Inferior parietal cortex (tissue), 1 donor: ENCODE measurements at regions not wholly inside any gene's neighbourhood (a gene's known extent, or its start where the extent isn't known, plus 50 kb on each side); places are given as distances from the start of the nearest gene placed in this dataset.

Experiments used
- DNase-seq: peaks from one replicate; pipeline ENCODE4 v3.0.0-alpha.2; 2016; ENCODE audit errors: extremely low spot score

DNA sequence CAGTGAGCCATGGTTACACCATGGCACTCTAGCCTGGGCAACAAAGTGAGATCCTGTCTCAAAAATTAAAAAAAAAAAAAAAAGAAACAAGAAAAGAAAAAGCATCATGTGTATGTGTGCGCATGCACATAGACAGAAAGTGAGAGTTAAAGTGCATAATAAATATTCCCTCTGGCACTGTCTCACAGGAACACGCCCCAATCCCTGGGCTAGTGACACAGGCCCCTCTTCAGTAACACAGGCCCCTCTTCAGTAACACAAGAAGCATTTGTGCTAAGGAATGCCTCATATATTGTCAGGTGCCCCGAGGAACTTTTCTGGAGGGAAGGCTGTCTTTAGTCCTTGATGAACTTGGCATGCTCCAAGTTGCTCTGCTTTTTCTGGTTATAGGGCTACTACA, 57.5 kb downstream of the RPL27A start:
- no peak for DNase-seq

DNA sequence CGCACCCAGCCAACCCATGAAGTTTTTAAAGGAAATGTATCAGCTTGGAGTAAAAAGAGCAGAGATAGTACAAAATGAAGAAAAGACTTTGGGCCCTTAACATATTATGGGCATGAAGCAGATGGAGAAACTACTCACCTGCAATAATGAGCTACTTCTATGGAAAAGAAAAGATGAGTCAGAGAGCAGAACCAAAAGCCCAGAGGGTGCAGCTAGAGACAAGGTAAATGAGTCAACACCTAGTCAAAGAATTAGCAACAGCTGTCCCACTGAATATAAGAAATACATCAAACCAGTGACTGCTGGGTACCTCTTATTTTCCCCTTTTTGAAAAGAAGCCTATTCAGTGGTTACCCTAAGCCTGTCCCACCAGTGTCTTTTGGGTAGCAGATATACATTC, 61.8 kb downstream of the RPL27A start:
- no peak for DNase-seq

DNA sequence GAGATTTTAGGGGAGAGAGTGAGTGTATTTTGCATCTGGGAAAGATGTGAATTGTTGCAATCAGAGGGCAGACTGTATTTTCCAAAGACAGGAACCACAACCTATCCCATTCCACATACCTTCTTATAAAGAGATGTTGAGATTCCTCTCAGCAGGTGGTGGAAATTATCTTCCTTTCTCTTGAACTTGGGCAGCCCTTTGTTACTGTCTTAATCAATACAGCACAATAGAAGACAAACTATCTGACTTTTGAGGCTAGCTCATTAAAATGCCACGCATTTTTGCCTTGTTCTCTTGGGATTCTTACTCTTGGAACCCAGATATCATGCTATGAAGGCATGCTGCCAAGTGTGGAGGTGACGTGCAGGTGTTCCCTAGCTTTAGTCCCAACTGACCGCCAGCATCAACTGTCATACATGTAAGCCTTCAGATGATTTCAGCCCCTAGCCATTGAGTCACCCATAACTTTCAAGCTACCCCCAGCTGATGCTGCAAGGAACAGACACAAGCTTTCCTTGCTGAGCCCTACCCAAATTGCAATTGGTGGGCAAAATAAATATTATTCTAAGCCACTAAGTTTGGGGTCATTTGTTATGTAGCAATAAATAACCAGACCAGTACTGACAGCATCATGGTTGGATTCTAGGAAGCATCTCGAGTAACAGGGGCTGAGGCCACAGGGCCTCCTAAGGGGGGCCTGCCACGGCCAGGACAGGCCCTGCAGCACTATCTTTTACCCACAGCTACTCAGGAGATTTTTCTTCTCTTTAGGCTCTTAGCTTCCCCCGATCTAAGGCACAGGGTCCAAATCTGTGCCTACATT, 63.0 kb downstream of the RPL27A start:
- no peak for DNase-seq

DNA sequence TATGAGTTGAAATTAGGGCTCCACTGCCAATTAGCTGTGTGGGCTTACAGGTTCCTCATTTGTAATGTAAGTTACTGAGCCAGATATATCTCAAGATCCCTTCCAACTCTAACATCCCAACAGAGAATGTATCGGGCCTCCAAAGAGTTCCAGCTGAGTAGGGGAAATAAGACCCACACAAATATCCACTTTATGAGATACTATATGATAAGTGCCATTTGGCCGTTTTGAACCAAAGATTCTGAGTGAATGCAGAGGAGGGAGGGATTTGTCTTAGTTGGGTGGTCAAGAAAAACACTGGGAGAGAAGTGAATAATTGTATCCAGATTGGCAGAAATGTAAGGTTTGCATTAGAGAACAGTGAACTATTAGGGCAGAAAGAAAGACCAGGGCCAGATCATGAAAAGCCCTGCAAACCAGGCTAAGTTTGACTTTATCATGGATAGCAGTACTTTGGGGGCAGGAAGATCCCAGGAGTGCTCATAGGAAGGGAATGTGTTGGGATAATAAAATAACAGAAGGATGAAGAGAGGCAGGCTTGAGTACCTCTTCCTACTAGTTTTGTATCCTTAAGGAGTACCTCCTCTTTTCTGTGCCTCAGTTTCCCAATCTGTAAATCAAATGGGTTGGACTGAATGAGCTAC, 63.9 kb downstream of the RPL27A start:
- no peak for DNase-seq

DNA sequence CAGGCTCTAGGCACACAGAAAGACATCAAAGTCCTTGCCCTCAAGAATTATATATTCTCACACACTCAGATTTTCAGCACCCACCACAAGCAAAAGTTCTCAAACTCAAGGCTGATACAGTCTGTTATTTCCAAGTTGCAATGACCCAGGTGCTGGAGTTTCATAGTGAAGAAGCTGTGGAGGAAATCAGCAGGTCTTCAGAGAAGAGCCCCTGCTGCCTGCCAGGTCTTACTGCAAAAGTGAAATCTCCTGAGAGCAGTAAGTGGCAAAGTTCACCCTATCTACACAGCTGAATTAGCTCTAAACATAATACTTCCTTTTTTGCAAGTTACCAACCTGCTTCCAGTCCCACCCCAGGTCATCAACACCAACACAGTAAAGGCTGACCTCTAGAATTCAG, 64.6 kb downstream of the RPL27A start:
- DNase-seq, result no peak

DNA sequence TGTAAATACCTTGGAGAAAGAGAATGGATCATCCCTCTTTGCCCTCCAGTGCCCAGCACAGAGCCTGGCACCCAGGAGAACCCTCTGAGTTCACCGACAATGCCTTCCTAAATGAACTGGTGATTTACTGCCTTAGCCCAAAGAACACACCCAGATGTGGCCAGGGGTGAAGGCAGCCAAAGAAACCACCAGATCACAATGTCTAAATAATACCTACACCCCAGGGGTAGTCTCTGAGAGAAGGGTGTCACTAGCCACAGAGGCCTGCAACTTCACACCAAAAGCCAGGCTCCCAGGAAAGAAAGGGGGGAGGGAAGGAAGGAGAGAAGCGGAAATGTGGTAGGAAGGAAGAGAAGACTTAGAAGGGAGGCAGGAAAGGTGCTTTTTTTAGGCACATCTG, 65.7 kb downstream of the RPL27A start:
- no peak for DNase-seq

DNA sequence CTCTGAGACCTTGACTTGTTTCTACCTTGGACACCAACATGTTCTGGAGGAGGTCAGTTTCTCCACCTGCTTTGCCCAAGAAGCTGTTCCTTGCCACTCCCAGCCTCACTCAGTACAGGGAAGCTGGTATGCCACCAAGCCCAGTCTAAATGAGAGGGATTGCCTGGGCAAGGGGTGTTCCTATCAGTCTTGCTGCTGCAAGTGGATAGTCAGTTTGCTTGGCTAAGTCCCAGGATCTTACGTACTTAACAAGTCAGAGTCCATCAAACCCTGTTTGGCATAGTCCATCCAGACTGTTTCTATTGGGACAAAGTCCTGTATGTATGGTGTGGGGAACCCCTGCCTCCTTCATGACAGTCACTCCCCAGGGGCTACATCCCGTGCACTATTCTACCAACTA, 66.6 kb downstream of the RPL27A start:
- no peak for DNase-seq

DNA sequence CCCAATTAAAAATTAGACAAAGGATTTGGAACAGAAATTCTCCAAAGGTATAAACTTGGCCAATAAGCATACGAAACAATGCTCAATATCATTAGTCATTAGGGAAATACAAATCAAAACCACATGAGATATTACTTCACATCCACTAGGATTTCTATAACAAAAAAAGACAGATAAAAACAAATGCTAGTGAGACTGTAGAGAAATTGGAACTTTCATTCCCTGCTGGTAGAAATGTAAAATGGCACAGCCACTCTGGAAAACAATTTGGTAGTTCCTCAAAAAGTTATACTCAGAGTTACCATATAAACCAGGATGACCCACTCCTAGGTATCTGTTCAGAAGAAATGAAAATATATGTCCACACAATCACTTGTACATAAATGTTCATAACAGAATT, 71.6 kb downstream of the RPL27A start:
- DNase-seq, result no peak

DNA sequence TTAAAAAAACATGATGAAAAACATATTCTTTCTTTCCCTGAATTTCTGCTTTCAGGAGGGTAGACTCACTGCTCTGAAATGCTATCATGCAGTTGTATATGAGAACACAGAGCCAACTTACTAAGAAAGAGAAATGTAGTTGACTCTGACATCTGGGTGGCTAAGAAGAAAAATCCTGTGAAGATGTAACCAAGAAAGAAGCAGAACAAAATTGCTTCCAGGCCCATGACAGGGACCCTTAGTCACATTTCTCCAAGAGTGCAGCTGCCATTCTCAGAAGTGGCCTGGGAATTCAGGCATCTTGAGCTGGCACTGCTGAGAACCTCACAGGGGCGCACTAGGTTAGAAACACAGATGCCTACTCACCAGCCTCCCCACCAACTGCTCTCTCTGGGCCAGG, 73.6 kb downstream of the RPL27A start:
- no peak for DNase-seq

DNA sequence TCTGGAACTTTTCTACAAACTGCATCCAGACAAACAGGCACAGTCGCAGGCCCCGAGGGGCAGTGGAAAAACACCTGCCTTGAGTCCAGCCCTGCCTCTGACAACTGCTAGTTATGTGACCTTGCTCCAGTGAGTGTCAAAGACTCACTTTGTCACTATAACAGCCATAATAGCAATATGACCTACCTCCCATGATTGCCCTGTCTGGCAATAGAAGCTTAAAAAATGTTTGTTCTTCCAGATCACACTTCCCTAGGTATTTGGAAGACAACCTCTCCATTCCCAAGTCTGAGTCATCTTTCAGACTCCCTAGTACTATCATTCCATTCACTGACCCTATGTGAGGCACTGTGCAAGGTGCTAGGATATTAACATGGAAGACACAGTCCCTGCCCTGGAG, 74.5 kb downstream of the RPL27A start:
- no peak for DNase-seq

DNA sequence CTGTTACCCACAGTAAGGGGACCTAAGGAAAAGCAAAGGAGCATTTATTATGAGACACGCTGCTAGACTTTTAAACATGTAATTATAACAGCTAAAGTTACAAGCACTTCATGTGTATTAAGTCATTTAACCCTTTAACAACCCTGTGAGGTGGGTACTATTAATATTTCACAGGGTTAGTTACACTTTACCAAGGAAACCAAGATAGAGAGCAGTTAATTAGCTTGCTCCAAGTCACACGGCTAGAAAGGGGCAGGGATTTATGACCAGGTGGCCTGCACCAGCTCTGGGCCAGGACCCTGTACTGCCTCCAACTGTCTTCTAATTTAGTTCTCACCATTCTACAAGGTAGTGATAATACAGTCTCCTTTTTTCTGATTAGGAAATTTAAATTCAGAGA, 74.9 kb downstream of the RPL27A start:
- no peak for DNase-seq

DNA sequence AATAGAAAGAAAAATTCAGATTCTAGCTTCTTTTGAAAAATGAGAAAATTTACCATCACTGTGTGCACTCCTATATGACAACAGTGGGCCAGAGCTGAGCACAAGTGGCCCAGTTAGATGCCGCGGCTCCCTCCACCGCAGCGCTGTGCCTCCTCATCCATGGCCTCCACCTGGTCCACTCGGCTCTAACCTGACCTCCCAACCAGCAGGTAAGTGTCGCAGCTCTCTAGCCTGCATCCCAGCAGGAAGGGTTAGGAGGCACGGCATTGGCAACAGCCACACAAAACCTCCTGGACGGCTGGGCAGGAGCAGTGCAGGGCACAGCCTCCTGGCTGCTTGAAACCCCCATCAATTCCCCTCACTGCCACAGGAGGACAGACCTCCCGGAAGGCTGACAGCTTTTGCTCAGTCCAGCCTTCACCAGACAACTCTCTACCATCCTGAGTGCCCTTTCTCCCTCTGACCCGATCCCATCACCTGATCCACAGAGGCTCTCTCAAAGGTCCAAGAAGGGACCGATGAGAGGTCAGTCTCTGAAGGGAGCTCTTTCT, 76.1 kb downstream of the RPL27A start:
- DNase-seq, result no peak

DNA sequence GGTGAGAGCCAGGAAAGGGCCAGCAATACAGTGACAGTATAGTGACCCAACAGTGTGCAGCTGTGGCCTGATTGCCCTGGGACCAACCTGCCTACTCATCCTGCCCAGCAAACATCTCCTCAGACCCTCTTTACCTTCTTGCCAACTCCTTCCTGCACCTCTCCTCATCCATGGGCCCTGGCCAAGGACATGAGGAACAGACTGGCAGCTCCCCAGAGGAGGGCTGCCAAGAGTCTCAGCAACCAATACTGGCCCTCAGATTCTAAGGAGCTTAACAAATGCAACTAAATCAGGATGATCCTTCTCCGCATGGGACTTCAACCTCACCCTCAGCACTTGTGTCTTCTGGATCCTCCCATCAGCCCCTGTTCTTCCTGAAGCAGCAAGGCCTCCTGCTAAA, 77.0 kb downstream of the RPL27A start:
- DNase-seq, result no peak

DNA sequence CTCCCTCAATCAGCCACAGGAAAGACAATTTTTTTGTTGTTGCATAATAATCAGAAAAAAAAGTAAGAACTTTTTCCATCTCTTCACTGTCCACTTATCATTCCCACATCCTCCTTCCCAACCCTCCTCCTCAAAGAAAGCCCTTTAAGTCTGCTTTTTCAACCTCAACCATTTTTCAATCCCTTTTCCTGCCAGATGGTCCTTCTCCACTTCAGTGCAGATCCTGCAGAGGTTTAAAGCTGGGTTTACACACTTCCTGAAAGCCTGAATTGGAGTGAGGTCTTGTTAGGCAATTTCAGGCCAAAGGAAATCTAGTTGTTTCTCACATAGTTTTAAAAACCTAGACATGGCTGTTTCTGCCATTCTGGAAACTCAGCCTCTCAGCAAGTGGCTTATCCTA, 78.3 kb downstream of the RPL27A start:
- DNase-seq, result no peak

DNA sequence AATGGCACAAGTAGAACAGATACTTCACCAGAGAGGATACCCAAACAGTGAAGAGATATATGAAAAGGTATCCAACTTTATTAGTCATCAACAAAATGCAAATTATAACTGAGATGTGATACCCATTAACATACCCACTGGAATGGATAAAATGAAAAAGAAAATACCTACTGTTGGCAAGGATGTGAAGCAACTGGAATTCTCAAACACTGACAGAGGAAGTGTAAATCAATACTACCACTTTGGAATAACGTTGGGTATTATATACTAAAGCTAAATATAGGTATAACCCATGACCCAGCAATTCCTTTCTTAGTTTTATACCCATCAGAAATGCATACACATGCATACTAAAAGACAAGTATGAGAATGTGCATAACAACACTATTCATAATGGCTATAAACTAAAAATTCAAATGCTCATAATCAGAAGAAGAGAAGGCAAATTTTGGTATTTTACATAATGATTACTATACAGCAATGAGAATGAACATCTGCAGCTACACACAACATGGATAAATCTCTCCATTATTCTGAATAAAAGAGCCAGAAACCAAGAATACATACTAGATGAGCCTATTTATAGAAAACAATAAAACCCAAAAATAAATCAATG, 80.6 kb downstream of the RPL27A start:
- no peak for DNase-seq

DNA sequence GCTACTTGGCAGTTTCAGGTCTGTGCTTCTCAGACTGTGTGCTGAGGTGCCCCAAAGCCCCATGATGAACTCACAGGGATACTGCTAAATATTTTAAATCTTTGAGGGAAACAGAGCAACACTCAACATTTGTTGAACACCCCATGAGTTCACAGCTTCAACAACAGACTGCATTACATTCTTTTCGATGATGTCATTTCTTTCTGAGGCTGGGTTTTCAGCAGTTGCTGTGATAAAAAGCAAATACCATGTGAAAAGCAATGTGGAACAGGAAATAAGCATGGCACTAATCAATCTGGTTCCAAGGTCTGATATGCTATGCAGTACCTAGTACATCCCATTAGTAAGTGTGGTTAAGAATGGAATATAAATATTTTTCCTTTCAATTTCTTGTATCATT, 82.7 kb downstream of the RPL27A start:
- DNase-seq, result no peak

DNA sequence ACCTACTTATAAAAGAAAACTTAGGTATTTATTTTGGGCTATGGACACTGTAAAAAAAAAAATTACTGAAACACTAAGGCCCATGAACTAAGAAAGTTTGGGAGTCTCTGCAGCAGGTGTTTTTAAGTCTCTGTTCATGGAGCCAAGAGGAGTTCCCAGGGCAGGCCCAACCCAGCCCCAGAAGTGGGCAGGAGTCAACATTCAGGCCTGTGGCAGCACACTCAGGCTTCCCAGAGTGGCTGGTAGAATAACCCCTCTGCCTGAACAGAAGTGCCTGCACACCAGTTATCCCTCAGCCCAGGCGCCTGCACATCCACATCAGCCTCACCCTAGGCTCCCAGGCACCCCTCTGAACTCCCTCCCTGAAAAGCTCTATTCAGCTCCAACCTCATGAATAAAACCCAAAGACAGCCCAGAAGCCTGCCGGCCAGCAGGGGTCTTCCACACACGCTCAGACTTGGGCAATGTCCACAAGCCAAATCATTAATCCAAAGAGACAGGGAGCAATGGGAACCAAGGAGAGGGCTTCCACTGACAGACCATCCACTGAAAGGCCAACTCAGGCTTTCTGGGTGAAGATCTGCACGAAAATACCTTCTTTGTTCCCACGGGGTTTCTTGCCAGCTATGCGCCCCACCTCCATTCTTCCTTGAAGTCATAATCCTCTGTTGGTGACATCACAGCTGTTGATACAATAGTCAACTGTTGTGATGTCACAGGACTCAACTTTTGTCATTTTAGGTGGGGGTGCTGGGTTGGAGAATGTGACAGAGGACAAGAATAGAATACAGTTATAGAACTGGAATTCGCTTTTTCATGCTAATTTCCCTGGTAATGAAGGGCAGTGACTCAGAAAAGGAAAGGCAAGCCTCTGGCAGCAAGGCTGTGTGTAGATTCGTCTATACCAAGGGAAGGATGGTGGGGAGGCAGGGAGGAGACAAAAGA, 83.7 kb downstream of the RPL27A start:
- no peak for DNase-seq

DNA sequence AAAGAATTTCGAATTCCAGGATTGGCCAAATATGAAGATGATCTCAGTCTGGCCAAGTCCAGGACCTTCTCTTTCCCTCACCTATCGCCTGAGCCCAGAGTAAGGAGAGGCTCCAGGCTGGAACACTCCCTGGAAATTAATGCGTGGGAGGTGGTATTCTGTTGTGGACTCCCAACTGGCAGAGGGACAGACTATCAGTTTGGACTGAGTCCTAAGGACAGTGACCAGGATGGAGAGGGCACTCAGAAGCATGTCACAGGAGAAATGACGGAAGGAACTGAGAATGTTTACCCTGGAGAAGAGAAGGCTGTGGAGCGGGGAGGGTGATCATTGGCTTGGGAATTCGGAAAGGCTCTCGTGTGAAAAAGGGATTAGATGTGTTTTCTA, 84.4 kb downstream of the RPL27A start:
- DNase-seq, result no peak

DNA sequence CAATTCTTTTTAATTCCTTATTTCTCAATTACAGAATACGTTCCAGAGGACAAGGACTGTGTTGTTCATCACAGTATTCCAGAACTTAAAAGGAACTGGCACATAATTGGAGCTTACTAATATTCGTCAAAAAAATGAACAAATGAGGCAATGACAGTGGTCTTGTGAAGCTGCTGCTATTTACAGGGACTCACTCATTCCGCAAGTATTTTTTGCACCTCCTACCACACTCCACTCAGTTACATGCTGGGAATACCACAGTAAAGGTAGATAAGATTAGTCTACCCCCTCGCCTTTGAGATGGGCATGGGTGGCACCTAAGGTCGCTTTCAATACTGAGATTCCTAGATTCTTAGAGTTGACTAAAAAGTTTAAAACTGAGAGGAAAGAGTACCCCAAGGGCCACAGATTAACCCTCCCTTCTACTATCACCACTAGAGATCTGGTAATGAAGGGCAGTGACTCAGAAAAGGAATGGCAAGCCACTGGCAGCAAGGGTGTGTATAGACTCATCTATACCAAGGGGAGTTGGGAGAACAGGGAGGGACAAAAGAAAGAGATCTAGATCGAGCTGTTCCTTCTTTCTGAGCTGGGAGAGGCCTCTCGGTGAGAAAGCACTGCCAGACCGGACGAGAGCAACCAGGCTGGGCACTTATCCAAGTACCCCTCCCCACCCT, 85.0 kb downstream of the RPL27A start:
- no peak for DNase-seq

DNA sequence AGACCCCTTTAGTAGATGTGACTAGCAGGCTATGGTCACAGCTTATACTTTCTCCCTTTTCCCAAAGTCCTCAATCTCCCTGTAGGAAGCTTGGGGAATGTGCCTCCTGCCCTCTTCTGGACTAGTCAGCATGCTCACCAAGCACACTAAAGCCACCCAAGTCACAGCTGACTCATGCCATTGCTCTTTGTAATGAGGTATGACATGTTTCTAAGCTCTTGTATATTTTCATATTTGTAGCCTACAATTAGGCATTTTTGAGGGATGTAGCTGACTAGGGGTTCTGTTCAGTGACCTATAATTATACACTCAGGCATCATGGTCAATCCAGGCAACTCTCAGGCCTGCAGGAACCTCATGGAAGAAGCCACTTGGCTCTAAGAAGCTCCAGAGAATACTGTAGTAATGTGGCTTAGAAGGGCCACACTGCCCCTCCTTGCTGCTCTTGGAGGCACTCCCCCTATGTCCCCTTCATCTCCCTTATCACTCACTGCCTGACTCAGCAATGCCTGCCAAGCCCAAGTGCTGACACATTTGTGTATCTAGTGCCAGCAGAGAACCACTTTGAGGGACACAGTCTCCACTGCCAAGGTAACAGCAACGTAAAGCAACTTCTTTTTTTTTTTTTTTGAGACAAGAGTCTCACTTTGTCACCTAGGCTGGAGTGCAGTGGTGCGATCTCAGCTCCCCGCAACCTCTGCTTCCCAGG, 86.2 kb downstream of the RPL27A start:
- no peak for DNase-seq
